ENCODE measurements at regions not wholly inside any gene's neighbourhood (a gene's known extent, or its start where the extent isn't known, plus 50 kb on each side); places are given as distances from the start of the nearest gene placed in this dataset.

- H3K9ac ChIP-seq (ENCODE audit: insufficient read length): no peak overlapping the region
- TF ChIP-seq FOXP2 (optimal IDR thresholded peaks at IDR 0.05; ENCODE audit: control extremely low read depth, extremely low read length, insufficient read depth) (no peak), POLR2AphosphoS5 (IDR thresholded peaks at IDR 0.05; ENCODE audit: borderline replicate concordance, low read depth, low read length) (no peak), EZH2 (IDR thresholded peaks at IDR 0.05) (no peak)
- DNase-seq (ENCODE audit: low read depth, low spot score): no peak
- H3K4me3 ChIP-seq: no peak overlapping the region
- no peaks in the 10 kb centered on the region for H3K36me3 ChIP-seq (ENCODE audit: insufficient read depth, low read length)
- no peaks in the 10 kb centered on the region for H3K9me3 ChIP-seq (ENCODE audit: low read depth, low read length)
- H3K27ac ChIP-seq: no peak overlapping the region
Observed at GRCh38 chr18:2134364-2134763, 436.9 kb downstream of the METTL4 start.

GRCh38 chr18:2135309-2135708 is 436.0 kb downstream of the METTL4 start:
- no peak overlapping the region for H3K27ac ChIP-seq
- no peak overlapping the region for H3K4me3 ChIP-seq
- H3K36me3 ChIP-seq (ENCODE audit: insufficient read depth, low read length): no peaks in the 10 kb centered on the region
- no peak for DNase-seq (ENCODE audit: low read depth, low spot score)
- no peaks in the 10 kb centered on the region for H3K9me3 ChIP-seq (ENCODE audit: low read depth, low read length)
- TF ChIP-seq EZH2 (IDR thresholded peaks at IDR 0.05) (no peak), FOXP2 (optimal IDR thresholded peaks at IDR 0.05; ENCODE audit: control extremely low read depth, extremely low read length, insufficient read depth) (no peak), POLR2AphosphoS5 (IDR thresholded peaks at IDR 0.05; ENCODE audit: borderline replicate concordance, low read depth, low read length) (no peak)
- H3K9ac ChIP-seq (ENCODE audit: insufficient read length): no peak overlapping the region

- no peaks in the 10 kb centered on the region for H3K36me3 ChIP-seq (ENCODE audit: insufficient read depth, low read length)
- H3K4me3 ChIP-seq: no peak overlapping the region
- H3K27ac ChIP-seq: no peak overlapping the region
- no peak for TF ChIP-seq POLR2AphosphoS5 (IDR thresholded peaks at IDR 0.05; ENCODE audit: borderline replicate concordance, low read depth, low read length)
- no peak for TF ChIP-seq EZH2 (IDR thresholded peaks at IDR 0.05)
- no peak for TF ChIP-seq FOXP2 (optimal IDR thresholded peaks at IDR 0.05; ENCODE audit: control extremely low read depth, extremely low read length, insufficient read depth)
- no peak for DNase-seq (ENCODE audit: low read depth, low spot score)
- H3K9me3 ChIP-seq (ENCODE audit: low read depth, low read length): no peaks in the 10 kb centered on the region
- no peak overlapping the region for H3K9ac ChIP-seq (ENCODE audit: insufficient read length)
Observed at GRCh38 chr18:2138552-2138951, 432.8 kb downstream of the METTL4 start.

GRCh38 chr18:2139691-2140090 is 431.6 kb downstream of the METTL4 start:
- no peak overlapping the region for H3K9ac ChIP-seq (ENCODE audit: insufficient read length)
- H3K9me3 ChIP-seq (ENCODE audit: low read depth, low read length): no peaks in the 10 kb centered on the region
- H3K27ac ChIP-seq: no peak overlapping the region
- TF ChIP-seq FOXP2 (optimal IDR thresholded peaks at IDR 0.05; ENCODE audit: control extremely low read depth, extremely low read length, insufficient read depth): no peak
- H3K4me3 ChIP-seq: no peak overlapping the region
- no peak for DNase-seq (ENCODE audit: low read depth, low spot score)
- H3K36me3 ChIP-seq (ENCODE audit: insufficient read depth, low read length): no peaks in the 10 kb centered on the region

GRCh38 chr18:2143636-2144035 is 427.7 kb downstream of the METTL4 start:
- Histone ChIP-seq H3K27ac (no peak overlapping the region), H3K36me3 (ENCODE audit: insufficient read depth, low read length) (no peaks in the 10 kb centered on the region), H3K9me3 (ENCODE audit: low read depth, low read length) (no peaks in the 10 kb centered on the region), H3K9ac (ENCODE audit: insufficient read length) (no peak overlapping the region), H3K4me3 (no peak overlapping the region)
- TF ChIP-seq FOXP2 (optimal IDR thresholded peaks at IDR 0.05; ENCODE audit: control extremely low read depth, extremely low read length, insufficient read depth): no peak
- no peak for TF ChIP-seq POLR2AphosphoS5 (IDR thresholded peaks at IDR 0.05; ENCODE audit: borderline replicate concordance, low read depth, low read length)
- TF ChIP-seq EZH2 (IDR thresholded peaks at IDR 0.05): no peak
- DNase-seq (ENCODE audit: low read depth, low spot score): no peak

- no peaks in the 10 kb centered on the region for H3K9me3 ChIP-seq (ENCODE audit: low read depth, low read length)
- DNase-seq (ENCODE audit: low read depth, low spot score): no peak
- no peaks in the 10 kb centered on the region for H3K36me3 ChIP-seq (ENCODE audit: insufficient read depth, low read length)
- no peak overlapping the region for H3K4me3 ChIP-seq
- H3K27ac ChIP-seq: no peak overlapping the region
- TF ChIP-seq EZH2 (IDR thresholded peaks at IDR 0.05) (no peak), POLR2AphosphoS5 (IDR thresholded peaks at IDR 0.05; ENCODE audit: borderline replicate concordance, low read depth, low read length) (no peak), FOXP2 (optimal IDR thresholded peaks at IDR 0.05; ENCODE audit: control extremely low read depth, extremely low read length, insufficient read depth) (no peak)
- no peak overlapping the region for H3K9ac ChIP-seq (ENCODE audit: insufficient read length)
Observed at GRCh38 chr18:2144811-2145210, 426.5 kb downstream of the METTL4 start.

GRCh38 chr18:2146092-2146491 is 425.2 kb downstream of the METTL4 start:
- H3K9ac ChIP-seq (ENCODE audit: insufficient read length): no peak overlapping the region
- no peaks in the 10 kb centered on the region for H3K9me3 ChIP-seq (ENCODE audit: low read depth, low read length)
- TF ChIP-seq FOXP2 (optimal IDR thresholded peaks at IDR 0.05; ENCODE audit: control extremely low read depth, extremely low read length, insufficient read depth) (no peak), POLR2AphosphoS5 (IDR thresholded peaks at IDR 0.05; ENCODE audit: borderline replicate concordance, low read depth, low read length) (no peak), EZH2 (IDR thresholded peaks at IDR 0.05) (no peak)
- H3K4me3 ChIP-seq: no peak overlapping the region
- H3K36me3 ChIP-seq (ENCODE audit: insufficient read depth, low read length): no peaks in the 10 kb centered on the region
- DNase-seq (ENCODE audit: low read depth, low spot score): no peak
- no peak overlapping the region for H3K27ac ChIP-seq

GRCh38 chr18:2146754-2147153 is 424.6 kb downstream of the METTL4 start:
- H3K36me3 ChIP-seq (ENCODE audit: insufficient read depth, low read length): no peaks in the 10 kb centered on the region
- H3K4me3 ChIP-seq: no peak overlapping the region
- H3K27ac ChIP-seq: no peak overlapping the region
- H3K9me3 ChIP-seq (ENCODE audit: low read depth, low read length): no peaks in the 10 kb centered on the region
- H3K9ac ChIP-seq (ENCODE audit: insufficient read length): no peak overlapping the region
- TF ChIP-seq FOXP2 (optimal IDR thresholded peaks at IDR 0.05; ENCODE audit: control extremely low read depth, extremely low read length, insufficient read depth): no peak
- TF ChIP-seq POLR2AphosphoS5 (IDR thresholded peaks at IDR 0.05; ENCODE audit: borderline replicate concordance, low read depth, low read length): no peak
- no peak for TF ChIP-seq EZH2 (IDR thresholded peaks at IDR 0.05)
- DNase-seq (ENCODE audit: low read depth, low spot score): no peak

GRCh38 chr18:2147476-2148230 is 423.7 kb downstream of the METTL4 start:
- Histone ChIP-seq H3K36me3 (ENCODE audit: insufficient read depth, low read length) (no peaks in the 10 kb centered on the region), H3K9me3 (ENCODE audit: low read depth, low read length) (no peaks in the 10 kb centered on the region), H3K27ac (no peak overlapping the region), H3K9ac (ENCODE audit: insufficient read length) (no peak overlapping the region), H3K4me3 (no peak overlapping the region)
- no peak for TF ChIP-seq FOXP2 (optimal IDR thresholded peaks at IDR 0.05; ENCODE audit: control extremely low read depth, extremely low read length, insufficient read depth)
- no peak for TF ChIP-seq EZH2 (IDR thresholded peaks at IDR 0.05)
- TF ChIP-seq POLR2AphosphoS5 (IDR thresholded peaks at IDR 0.05; ENCODE audit: borderline replicate concordance, low read depth, low read length): no peak
- DNase-seq (ENCODE audit: low read depth, low spot score): no peak
